ENCODE measurements at regions not wholly inside any gene's neighbourhood (a gene's known extent, or its start where the extent isn't known, plus 50 kb on each side); places are given as distances from the start of the nearest gene placed in this dataset.

DNA sequence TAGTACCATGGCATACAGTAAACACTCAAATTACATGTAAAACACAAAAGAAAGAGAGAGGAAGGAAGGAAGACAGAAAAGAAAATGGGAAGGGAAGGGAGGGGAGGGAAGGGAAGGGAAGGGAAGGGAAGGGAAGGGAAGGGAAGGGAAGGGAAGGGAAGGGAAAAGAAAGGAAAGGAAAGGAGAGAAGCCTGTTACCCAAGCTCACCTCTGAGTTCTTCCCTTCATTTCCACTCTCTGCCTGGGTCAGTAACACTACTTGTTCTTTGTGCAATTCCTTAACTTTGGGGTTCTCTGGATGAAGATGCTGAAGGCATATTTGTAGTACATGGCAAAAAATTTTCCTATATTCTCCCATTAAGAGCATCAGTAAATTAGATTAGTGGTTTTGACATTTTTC, 241.0 kb downstream of the RAB28 start:
- H3K4me3 ChIP-seq (ENCODE audit: low read depth, low read length), result no peak overlapping the region
- no peak for DNase-seq (ENCODE audit: low read depth)
- TF ChIP-seq, protein P1, sequence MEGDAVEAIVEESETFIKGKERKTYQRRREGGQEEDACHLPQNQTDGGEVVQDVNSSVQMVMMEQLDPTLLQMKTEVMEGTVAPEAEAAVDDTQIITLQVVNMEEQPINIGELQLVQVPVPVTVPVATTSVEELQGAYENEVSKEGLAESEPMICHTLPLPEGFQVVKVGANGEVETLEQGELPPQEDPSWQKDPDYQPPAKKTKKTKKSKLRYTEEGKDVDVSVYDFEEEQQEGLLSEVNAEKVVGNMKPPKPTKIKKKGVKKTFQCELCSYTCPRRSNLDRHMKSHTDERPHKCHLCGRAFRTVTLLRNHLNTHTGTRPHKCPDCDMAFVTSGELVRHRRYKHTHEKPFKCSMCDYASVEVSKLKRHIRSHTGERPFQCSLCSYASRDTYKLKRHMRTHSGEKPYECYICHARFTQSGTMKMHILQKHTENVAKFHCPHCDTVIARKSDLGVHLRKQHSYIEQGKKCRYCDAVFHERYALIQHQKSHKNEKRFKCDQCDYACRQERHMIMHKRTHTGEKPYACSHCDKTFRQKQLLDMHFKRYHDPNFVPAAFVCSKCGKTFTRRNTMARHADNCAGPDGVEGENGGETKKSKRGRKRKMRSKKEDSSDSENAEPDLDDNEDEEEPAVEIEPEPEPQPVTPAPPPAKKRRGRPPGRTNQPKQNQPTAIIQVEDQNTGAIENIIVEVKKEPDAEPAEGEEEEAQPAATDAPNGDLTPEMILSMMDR (conservative IDR thresholded peaks at IDR 0.05; ENCODE audit: low read depth, low read length), result no peak

DNA sequence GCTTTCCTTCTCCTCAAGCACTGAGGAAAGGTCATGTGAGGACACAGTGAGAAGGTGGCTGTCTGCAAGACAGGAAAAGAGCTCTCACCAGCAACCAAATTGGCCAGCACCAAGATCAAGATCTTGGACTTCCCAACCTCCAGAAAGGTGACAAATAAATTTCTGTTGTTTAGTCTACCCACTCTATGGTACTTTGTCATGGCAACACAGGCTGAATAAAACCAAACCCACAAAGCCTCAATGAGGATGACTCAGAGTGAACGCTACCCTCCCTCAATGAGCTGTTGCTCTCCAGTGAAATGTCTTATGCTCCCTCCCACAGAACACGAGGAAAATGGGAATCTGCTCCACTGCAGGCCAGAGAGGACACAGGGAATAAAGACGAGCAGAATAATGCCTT, 244.1 kb downstream of the RAB28 start:
- TF ChIP-seq, protein P1 (conservative IDR thresholded peaks at IDR 0.05; ENCODE audit: low read depth, low read length), result no peak
- DNase-seq (ENCODE audit: low read depth), result no peak

DNA sequence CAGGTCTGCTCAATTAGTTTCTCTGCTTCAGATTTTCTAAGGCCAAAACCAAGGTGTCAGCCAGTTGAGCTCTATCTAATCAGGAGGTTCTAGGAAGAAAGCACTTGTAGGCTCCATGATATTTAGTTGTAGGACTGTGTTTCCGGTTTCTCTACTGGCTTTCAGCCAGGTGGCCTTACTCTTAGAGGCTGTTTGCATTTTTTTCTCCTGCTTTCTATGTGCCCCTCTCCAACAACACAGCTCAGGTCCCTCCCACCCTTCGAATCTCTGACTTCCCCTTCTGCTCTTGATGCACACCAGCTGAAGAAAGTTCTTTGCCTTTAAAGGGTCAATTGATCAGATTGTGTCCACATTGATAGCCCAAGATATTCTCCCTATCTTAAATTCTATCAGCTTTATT, 245.2 kb downstream of the RAB28 start:
- no peak for DNase-seq (ENCODE audit: low read depth)

More for the DNA sequence above, 244.1 kb downstream of the RAB28 start:
- H3K4me3 ChIP-seq (ENCODE audit: low read depth, low read length), result no peak overlapping the region

DNA sequence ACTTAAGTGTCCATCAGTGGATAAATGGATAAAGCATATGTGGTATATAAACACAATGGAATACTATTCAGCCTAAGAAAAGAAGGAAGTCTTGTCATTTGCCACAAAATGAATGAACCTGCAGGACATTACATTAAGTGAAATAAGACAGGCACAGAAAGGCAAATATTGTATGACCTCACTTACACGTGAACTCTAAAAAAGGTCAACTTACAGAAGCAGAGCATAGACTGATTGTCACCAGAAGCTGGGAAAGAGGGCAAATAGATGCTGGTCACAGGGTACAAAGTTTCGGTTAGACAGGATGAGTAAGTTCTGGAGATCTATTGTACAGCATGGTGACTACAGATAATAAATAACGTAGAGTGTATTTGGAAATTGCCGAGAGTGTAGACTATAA, 247.7 kb downstream of the RAB28 start:
- H3K4me3 ChIP-seq (ENCODE audit: low read depth, low read length), result no peak overlapping the region
- TF ChIP-seq, protein P1 (conservative IDR thresholded peaks at IDR 0.05; ENCODE audit: low read depth, low read length), result no peak

More for the DNA sequence above, 245.2 kb downstream of the RAB28 start:
- H3K4me3 ChIP-seq (ENCODE audit: low read depth, low read length), result no peak overlapping the region
- TF ChIP-seq, protein P1 (conservative IDR thresholded peaks at IDR 0.05; ENCODE audit: low read depth, low read length), result no peak

DNA sequence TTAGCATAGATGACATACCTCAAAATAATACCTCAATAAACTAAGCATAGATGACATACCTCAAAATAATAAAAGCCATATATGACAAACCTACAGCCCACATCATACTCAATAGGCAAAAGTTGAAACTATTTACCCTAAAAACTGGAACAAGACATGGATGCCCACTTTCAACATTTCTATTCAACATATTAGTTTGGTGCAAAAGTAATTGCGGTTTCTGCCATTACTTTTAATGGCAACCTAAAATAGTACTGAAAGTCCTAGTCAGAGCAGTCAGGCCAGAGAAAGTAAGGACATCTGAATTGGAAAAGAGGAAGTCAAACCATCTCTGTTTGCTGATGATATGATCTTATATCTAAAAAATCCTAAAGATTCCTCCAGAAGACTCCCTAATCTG, 250.4 kb downstream of the RAB28 start:
- TF ChIP-seq, protein P1 (conservative IDR thresholded peaks at IDR 0.05; ENCODE audit: low read depth, low read length), result no peak
- no peak overlapping the region for H3K4me3 ChIP-seq (ENCODE audit: low read depth, low read length)
- DNase-seq (ENCODE audit: low read depth), result no peak

More for the DNA sequence above, 247.7 kb downstream of the RAB28 start:
- DNase-seq (ENCODE audit: low read depth), result no peak

DNA sequence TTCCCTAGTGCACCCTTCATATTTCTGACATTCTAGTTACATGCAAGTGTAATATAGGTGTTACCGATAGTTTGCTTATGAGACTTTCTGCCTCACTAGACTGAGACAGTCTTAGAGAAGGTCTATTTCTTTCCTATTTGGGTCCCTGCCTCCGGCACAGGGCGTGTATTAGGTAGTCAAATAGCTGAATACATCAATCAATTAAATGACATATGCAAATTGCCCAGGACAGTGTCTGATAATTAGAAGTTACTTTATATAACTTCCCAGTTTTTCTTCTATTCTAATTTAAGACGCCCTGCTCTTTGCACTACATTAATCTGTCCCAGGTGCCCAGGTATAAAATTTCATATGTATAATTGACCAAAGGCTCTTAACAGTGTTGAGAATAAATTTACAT, 264.2 kb downstream of the RAB28 start:
- no peak for DNase-seq (ENCODE audit: low read depth)
- TF ChIP-seq, protein P1 (conservative IDR thresholded peaks at IDR 0.05; ENCODE audit: low read depth, low read length), result no peak

DNA sequence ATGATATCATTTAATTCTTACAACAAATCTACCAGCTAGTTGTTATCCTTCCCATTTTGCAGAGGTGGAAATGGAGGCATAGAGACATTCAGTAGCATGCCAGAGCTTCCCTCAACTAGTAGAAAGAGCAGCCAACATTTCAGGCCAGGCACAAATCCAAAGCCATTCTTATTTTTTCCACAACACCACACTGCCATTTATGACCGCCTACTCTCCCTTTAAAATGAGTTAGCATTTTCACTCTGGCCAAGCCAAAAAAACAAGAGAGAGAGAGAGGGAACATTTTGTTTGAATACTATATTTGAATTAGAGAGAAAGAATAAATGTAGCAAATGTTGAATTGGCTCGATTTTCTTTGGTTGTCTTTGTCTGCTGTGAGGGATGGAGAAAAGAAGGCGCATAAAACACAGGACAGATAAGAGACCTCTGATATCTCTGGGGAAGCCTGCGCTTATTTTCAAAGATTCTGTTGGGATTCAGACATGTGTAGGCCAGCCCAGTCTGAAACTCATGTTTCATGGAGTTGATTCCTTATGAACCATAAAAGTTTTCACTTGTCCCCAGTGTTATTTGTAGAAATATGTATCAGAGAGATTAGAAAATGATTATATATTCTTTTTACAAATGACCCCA, 265.7 kb downstream of the RAB28 start:
- TF ChIP-seq, protein P1 (conservative IDR thresholded peaks at IDR 0.05; ENCODE audit: low read depth, low read length), result no peak
- no peak overlapping the region for H3K4me3 ChIP-seq (ENCODE audit: low read depth, low read length)
- no peak for DNase-seq (ENCODE audit: low read depth)

More for the DNA sequence above, 264.2 kb downstream of the RAB28 start:
- H3K4me3 ChIP-seq (ENCODE audit: low read depth, low read length), result no peak overlapping the region

Measured in epithelial cell of proximal tubule (primary cell).